Kidney (tissue), 13 donors: ENCODE measurements at regions not wholly inside any gene's neighbourhood (a gene's known extent, or its start where the extent isn't known, plus 50 kb on each side); places are given as distances from the start of the nearest gene placed in this dataset.

ENCODE experiments used
- DNase-seq, 5 donors: peaks; one replicate each; pipeline ENCODE4 v3.0.0-alpha.2; 2013 to 2020
- FAIRE-seq: peaks from 2 replicates; lab custom pipeline; 2012; peaks lifted over from hg19 to GRCh38; lab: Jason Lieb, UNC
- H3K27ac ChIP-seq, 2 donors: one replicate each; pipeline ENCODE4 v1.7.0; 2013; ENCODE audit warnings: low read depth in 2 of 2, low read length in 2 of 2, inconsistent platforms in 1 of 2
- H3K27me3 ChIP-seq: one replicate; pipeline ENCODE4 v1.7.1; 2013; ENCODE audit warnings: low read length, inconsistent platforms; ENCODE audit not compliant: control insufficient read depth, insufficient read depth
- H3K36me3 ChIP-seq, 3 donors: one replicate each; pipeline versions ENCODE4 v1.7.0 to v1.7.1; 2013; ENCODE audit warnings: low read length in 3 of 3, control low read depth in 1 of 3, inconsistent platforms in 1 of 3; ENCODE audit not compliant: insufficient read depth in 3 of 3, control insufficient read depth in 2 of 3
- H3K4me1 ChIP-seq, 3 donors: one replicate each; pipeline versions ENCODE4 v1.7.0 to v1.7.1; 2013; ENCODE audit warnings: low read length in 3 of 3, inconsistent platforms in 1 of 3, low read depth in 1 of 3; ENCODE audit not compliant: control insufficient read depth in 2 of 3, insufficient read depth in 2 of 3
- H3K4me3 ChIP-seq, 3 donors: one replicate each; pipeline versions ENCODE4 v1.7.0 to v1.8.1; 2013; ENCODE audit warnings: low read length in 3 of 3, control low read depth in 1 of 3, inconsistent platforms in 1 of 3
- H3K9ac ChIP-seq, 3 donors: one replicate each; pipeline versions ENCODE4 v1.7.0 to v1.7.1; 2013; ENCODE audit warnings: low read length in 3 of 3, control low read depth in 1 of 3, inconsistent platforms in 1 of 3
- H3K9me3 ChIP-seq, 3 donors: one replicate each; pipeline versions ENCODE4 v1.7.0 to v1.7.1; 2013; ENCODE audit warnings: low read length in 3 of 3, control low read depth in 1 of 3, inconsistent platforms in 1 of 3; ENCODE audit not compliant: control insufficient read depth in 2 of 3, insufficient read depth in 1 of 3
- intact Hi-C: fragments of 100-400 bp; cut with DNase I; formaldehyde crosslinking; loops from one replicate; pipeline ENCODE4 v1.11.1; 2022
- TF ChIP-seq, protein P1 (sequence below): IDR thresholded peaks from 3 replicates; pipeline ENCODE4 v1.5.1; 2012; ENCODE audit warnings: mild to moderate bottlenecking, moderate library complexity, borderline replicate concordance; ENCODE audit not compliant: insufficient read depth; ENCODE audit errors: extremely low read depth
- donor health status: control.
- donor health status: control.
- donor health status: control.
- donor health status: control.
- donor health status: control.
- donor health status: DM: yes; HTN: yes; CAD: no.
- donor health status: Normal renal cell carcinoma (clear cell type).

DNA sequence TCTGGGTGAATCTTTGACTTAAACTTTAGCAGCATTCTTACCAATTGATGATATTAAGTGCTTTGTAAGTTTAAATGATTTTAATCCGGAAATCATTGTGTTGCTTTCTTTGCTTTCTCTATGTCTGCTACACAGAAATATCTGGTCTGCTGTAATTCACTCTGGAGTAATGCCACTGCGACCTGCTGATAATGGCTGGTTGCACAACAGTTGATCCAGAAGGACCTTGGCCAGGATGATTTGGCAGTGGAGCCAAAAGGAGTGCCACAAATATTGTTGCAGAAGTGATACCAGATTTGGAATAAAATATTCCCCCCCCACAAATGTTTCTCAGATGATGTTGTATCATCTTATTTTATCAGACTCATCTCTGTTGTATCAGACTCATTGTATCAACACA, 2063.9 kb downstream of the MRPL39 start:
- H3K27me3 ChIP-seq, result no peaks in the 10 kb centered on the region
- no peak for DNase-seq
- intact Hi-C loops, result no loop called here
- TF ChIP-seq, protein P1, sequence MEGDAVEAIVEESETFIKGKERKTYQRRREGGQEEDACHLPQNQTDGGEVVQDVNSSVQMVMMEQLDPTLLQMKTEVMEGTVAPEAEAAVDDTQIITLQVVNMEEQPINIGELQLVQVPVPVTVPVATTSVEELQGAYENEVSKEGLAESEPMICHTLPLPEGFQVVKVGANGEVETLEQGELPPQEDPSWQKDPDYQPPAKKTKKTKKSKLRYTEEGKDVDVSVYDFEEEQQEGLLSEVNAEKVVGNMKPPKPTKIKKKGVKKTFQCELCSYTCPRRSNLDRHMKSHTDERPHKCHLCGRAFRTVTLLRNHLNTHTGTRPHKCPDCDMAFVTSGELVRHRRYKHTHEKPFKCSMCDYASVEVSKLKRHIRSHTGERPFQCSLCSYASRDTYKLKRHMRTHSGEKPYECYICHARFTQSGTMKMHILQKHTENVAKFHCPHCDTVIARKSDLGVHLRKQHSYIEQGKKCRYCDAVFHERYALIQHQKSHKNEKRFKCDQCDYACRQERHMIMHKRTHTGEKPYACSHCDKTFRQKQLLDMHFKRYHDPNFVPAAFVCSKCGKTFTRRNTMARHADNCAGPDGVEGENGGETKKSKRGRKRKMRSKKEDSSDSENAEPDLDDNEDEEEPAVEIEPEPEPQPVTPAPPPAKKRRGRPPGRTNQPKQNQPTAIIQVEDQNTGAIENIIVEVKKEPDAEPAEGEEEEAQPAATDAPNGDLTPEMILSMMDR, result no peak
- no peak overlapping the region for H3K9ac ChIP-seq
- H3K4me3 ChIP-seq, result no peak overlapping the region
- no peaks in the 10 kb centered on the region for H3K4me1 ChIP-seq
- no peaks in the 10 kb centered on the region for H3K36me3 ChIP-seq
- no peaks in the 10 kb centered on the region for H3K9me3 ChIP-seq
- no peak overlapping the region for H3K27ac ChIP-seq
- no peak for FAIRE-seq

DNA sequence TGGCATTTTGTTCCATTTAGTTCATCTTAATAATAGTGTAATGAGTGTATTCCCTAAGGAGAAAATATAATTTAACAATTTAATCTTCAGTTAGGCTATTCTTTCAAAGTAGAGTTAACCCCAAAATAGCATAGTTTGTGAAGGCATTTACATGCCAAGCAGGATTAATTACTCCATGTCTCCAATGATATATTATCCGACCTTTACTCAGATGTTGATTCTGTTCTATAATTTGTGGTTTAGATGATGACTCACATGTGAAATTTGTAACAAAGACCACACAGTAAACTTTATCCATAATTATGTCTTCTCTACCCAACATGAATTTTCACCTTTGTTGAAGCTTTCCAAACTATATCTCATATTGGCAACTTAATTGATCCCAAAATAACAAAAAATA, 2065.2 kb downstream of the MRPL39 start:
- Histone ChIP-seq H3K9me3 (no peaks in the 10 kb centered on the region), H3K4me3 (no peak overlapping the region), H3K9ac (no peak overlapping the region), H3K4me1 (no peaks in the 10 kb centered on the region), H3K36me3 (no peaks in the 10 kb centered on the region), H3K27ac (no peak overlapping the region), H3K27me3 (no peaks in the 10 kb centered on the region)
- DNase-seq, result no peak
- FAIRE-seq, result no peak
- TF ChIP-seq, protein P1, result no peak
- intact Hi-C loops, result no loop called here

DNA sequence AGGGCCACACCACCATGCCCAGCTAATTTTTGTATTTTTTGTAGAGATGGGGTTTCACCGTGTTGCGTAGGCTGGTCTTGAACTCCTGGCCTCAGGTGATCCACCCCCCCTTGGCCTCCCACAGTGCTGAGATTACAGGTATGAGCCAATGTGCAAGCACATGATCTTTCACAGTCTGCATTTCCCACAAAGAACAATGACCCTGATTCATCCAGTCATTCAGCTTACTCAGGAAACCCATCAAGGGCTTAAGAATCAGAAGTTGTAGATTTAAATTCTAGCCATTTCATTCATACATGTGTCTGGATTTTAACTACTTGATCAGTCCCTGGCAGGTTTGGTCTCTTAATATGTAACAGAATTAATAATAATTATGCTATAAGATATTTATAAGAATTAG, 2065.7 kb downstream of the MRPL39 start:
- Histone ChIP-seq H3K36me3 (no peaks in the 10 kb centered on the region), H3K27me3 (no peaks in the 10 kb centered on the region), H3K4me1 (no peaks in the 10 kb centered on the region), H3K9me3 (no peaks in the 10 kb centered on the region), H3K27ac (no peak overlapping the region), H3K4me3 (no peak overlapping the region), H3K9ac (no peak overlapping the region)
- TF ChIP-seq, protein P1, result no peak
- intact Hi-C loops, result no loop called here
- DNase-seq (no peak), FAIRE-seq (no peak)

DNA sequence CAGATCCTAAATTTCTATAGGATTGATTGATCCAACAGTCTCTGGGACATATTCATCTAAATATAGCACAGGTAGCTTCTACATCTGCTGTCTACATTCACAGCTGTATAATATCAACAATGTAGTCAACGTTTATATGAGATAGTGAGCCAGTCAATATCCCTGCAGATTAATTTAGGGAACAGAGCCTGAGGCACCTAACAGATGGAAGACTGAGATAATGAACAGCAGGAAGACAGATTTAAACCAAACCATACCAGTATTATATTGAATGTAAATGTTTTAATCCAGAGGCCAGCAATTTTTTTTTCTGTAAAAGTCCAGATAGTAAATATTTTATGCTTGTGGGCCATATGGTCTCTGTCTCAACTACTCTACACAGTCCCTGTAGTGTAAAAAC, 2072.4 kb downstream of the MRPL39 start:
- no peak overlapping the region for H3K27ac ChIP-seq
- H3K36me3 ChIP-seq, result no peaks in the 10 kb centered on the region
- intact Hi-C loops, result no loop called here
- H3K9me3 ChIP-seq, result no peaks in the 10 kb centered on the region
- H3K4me3 ChIP-seq, result no peak overlapping the region
- H3K4me1 ChIP-seq, result no peaks in the 10 kb centered on the region
- FAIRE-seq (no peak), DNase-seq (no peak)
- no peaks in the 10 kb centered on the region for H3K27me3 ChIP-seq
- no peak overlapping the region for H3K9ac ChIP-seq
- TF ChIP-seq, protein P1, result no peak
